Vagina (tissue), 2 donors: ENCODE measurements at regions not wholly inside any gene's neighbourhood (a gene's known extent, or its start where the extent isn't known, plus 50 kb on each side); places are given as distances from the start of the nearest gene placed in this dataset.

Experiments
- CTCF ChIP-seq, 3 experiments: fragments of 450-650 bp in 2 of 3; fragments of 200-600 bp in 1 of 3; sonication (generic) in 1 of 3; IDR thresholded peaks; one replicate each; pipeline ENCODE4 v1.5.1; 2017 to 2019; ENCODE audit warnings: antibody characterized with exemption in 3 of 3, mild to moderate bottlenecking in 2 of 3, moderate library complexity in 2 of 3
- POLR2A ChIP-seq, 2 donors: fragments of 450-650 bp; IDR thresholded peaks; one replicate each; pipeline ENCODE4 v1.6.1; 2017; ENCODE audit warnings: antibody characterized with exemption in 2 of 2, mild to moderate bottlenecking in 2 of 2, moderate library complexity in 2 of 2

GRCh38 chr2:238967031-238967977, 119.4 kb downstream of the TWIST2 start:
- TF ChIP-seq CTCF (IDR thresholded peaks at IDR 0.05): no peak
- TF ChIP-seq POLR2A (IDR thresholded peaks at IDR 0.05): no peak
